ENCODE measurements at regions not wholly inside any gene's neighbourhood (a gene's known extent, or its start where the extent isn't known, plus 50 kb on each side); places are given as distances from the start of the nearest gene placed in this dataset.

DNA sequence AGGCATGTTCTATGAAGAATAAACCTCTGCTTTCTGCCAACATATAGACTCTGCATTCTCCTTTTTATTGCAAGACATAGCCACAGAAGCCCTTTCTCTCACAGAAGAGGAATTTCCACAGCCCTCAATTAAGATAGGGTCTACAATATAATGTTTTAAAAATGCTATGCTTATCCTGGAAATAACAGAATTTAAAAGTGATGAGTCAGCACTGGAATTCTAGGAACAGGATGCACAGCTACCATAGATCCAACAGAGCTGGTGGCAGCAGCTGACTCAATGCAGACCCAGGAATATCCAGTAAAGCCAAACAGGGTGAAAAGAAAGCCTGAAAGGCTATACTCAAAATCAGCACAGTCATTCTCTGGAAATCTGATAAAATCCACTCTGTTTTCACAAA is 866.9 kb downstream of the TRIB2 start:
- in situ Hi-C loops (cut with HindIII; ENCODE audit: low sequenced_read_pairs) = no loop called here
- no peak for DNase-seq (ENCODE audit: low spot score)

DNA sequence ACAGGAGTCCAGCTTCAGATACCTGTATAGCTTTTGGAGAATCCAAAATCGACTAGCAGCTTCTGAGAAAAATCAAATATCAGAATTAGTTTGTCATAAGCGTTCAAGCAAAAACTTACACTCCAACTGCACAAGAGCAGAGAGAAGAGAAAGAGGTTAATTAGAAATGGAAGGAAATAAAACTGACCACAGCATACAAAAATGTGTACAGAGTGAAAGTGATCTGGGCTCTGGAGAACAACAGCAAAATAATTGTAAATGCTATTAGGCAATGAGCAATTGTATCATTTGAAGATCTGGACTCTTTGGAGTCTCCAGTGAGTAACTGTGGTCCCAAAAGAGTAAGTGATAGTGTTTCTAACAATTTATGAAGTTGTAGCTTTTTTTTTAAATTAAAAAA is 867.3 kb downstream of the TRIB2 start:
- in situ Hi-C loops (cut with HindIII; ENCODE audit: low sequenced_read_pairs) = no loop called here
- DNase-seq (ENCODE audit: low spot score) = no peak

DNA sequence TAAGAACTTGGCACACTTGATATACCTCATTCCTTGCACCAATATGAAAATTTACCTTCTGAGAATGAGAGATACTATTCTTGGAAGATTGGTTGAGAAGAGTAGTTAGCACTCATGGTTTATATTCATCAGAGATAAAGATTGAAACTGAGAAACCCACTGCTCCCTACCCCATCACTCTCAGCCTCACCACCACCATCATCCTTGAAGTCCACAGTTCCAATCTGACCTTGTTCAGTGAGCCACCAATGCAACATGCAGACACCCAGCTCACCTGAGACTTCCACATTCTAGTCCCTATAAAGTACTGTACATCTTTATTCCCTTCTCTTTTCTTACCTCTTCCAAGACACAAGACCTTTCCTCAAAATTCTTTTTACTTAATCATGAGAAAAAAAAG is 869.0 kb downstream of the TRIB2 start:
- no peak for DNase-seq (ENCODE audit: low spot score)
- in situ Hi-C loops (cut with HindIII; ENCODE audit: low sequenced_read_pairs) = no loop called here

DNA sequence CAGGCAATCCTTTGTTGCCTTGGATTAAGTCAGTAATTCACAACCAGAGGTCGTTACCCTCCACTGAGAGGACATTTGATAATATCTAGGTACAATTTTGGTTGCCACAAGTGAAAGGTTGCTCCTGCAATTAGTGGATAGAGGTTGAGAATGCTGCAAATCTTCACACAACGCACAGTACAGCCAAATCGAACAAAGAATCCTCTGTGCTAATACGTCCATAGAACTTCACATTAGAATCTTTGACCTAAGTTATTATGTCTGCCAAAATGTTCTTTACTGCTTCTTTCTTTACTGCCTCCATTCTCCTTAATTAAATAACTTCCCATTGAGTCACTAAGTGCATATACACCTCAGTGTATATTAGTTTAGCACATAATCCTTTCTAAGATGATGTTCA is 879.5 kb downstream of the TRIB2 start:
- no peak for DNase-seq (ENCODE audit: low spot score)
- in situ Hi-C loops (cut with HindIII; ENCODE audit: low sequenced_read_pairs) = no loop called here

DNA sequence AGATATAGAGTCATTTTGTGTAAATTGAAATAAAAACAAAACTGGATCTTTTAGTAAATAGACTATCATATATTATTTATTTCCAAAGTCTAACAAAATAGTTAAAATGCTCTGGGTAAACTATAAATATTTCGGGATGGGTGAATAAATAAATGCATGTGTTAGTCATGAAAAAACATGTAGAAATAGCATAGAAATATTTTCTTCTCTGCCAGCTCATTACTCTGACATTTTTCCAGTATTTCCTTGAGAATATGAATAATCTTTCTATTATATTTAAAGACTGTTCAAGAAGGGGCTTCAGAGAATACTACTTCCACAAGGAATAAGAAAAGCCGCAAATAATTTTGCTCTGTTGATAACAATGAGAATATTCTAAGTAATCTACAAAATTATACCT is 880.4 kb downstream of the TRIB2 start:
- in situ Hi-C loops (cut with HindIII; ENCODE audit: low sequenced_read_pairs) = no loop called here

DNA sequence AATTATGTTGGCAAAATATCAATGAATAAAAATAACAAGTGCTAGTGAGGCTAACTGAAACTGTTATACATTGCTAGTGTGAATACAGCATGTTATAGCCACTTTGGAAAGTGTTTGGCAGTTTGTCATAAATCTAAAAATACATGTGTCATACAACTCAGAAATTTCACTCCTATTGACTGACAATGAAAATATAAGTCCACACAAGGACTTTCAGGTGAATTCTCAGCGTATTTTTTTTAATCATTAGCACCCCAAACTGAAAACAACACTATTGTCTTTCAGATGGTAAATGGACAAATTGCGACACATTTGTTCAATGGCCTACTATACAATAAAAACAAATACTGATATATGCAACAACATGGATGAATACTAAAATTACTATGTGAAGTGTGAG is 884.8 kb downstream of the TRIB2 start:
- in situ Hi-C loops (cut with HindIII; ENCODE audit: low sequenced_read_pairs) = no loop called here
- no peak for DNase-seq (ENCODE audit: low spot score)

More for the DNA sequence above, 880.4 kb downstream of the TRIB2 start:
- no peak for DNase-seq (ENCODE audit: low spot score)

DNA sequence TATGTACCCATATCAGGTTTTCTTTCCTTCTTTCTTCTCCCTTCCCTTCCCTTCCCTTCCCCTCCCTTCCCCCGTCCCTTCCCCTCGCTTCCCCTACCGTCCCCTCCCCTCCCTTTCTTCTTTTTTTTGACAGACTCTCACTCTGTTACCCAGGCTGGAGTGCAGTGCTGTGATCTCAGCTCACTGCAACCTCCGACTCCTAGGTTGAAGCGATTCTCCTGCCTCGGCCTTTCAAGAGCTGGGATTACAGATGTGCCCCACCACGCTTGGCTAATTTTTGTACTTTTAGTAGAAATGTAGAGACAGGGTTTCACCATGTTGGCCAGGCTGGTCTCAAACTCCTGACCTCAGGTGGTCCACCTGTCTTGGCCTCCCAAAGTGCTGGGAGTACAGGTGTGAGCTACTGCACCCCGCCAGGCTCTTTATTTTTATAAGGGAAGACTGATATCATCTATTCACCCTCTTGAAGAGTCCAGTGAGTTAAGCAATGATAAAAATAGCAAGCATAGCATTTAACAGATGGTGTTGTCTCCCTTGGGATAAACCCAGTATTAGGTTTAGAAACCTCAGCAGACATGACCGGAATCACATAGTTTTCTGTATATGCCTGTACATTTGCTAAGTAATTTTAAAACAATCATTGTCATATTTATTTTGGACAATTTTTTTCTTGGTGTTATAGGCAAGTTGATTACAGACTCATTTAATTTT is 888.4 kb downstream of the TRIB2 start:
- in situ Hi-C loops (cut with HindIII; ENCODE audit: low sequenced_read_pairs) = no loop called here
- no peak for DNase-seq (ENCODE audit: low spot score)

DNA sequence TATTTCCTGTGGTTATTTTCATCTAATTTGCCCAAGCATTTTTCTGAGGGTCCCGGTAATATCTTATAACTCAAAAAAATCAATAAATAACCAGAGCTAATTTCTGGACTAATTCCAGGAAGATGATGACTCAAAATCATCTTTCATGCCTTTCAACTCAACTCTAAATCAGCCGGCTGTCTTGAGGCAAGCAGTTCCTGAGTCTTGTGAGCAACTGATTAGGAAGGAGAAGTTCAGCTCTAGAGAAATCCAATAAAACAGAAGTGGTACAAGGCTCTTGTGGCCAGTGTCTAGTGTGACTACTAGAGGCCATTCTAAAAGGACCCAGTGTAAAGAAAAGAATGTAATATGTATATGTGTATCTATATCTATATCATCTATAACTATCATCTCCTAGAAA is 890.4 kb downstream of the TRIB2 start:
- no peak for DNase-seq (ENCODE audit: low spot score)
- in situ Hi-C loops (cut with HindIII; ENCODE audit: low sequenced_read_pairs) = no loop called here

DNA sequence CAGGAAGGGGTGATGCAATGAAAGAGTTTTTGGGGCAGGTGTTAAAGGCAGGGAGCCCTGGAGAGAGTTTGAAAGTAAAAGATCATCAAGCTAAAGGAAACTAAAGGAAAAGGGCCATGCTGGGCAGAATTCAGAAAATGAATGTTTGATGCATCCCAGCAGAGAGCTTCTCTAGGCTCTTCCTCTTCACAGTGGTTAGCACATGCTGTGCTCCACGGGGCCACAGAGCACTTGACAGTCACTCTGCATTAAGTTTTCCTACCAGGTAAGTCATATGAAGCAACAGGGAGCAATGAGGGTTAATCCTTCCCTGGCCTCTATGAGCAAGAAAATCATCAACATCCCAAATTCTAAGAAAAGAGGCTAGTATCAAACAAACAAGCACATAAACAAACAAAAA is 895.2 kb downstream of the TRIB2 start:
- in situ Hi-C loops (cut with HindIII; ENCODE audit: low sequenced_read_pairs) = no loop called here
- DNase-seq (ENCODE audit: low spot score) = no peak

DNA sequence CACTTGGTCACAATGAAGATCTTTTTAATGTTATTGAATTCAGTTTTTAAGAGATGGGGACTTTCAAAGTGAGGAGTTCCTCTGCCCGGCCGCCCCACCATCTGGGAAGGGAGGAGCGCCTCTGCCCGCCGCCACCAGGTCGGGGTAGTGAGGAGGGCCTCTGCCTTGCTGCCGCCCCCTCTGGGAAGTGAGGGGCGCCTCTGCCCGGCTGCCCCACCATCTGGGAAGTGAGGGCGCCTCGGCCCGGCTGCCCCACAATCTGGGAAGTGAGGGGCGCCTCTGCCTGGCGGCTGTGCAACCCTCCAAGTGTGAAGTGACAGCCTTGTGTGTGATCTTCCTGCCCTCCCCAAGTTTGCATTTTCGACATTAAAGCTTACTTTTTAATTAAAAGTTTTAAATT is 899.3 kb downstream of the TRIB2 start:
- in situ Hi-C loops (cut with HindIII; ENCODE audit: low sequenced_read_pairs) = no loop called here
- no peak for DNase-seq (ENCODE audit: low spot score)

DNA sequence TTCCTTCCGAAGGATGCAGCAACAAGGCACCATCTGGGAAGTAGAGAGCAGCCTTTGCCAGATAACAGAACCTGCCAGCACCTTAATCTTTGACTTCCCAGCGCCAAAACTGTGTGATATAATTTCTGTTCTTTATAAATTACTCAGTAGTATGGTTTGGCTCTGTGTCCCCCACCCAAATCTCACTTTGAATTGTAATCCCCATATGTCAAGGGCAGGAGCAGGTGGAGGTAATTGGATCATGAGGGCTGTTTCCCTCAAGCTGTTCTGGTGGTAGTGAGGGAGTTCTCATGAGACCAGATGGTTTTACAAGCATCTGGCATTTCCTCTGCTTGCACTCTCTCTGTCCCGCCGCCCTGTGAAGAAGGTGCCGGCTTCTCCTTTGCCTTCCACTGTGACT is 899.9 kb downstream of the TRIB2 start:
- in situ Hi-C loops (cut with HindIII; ENCODE audit: low sequenced_read_pairs) = no loop called here
- no peak for DNase-seq (ENCODE audit: low spot score)

DNA sequence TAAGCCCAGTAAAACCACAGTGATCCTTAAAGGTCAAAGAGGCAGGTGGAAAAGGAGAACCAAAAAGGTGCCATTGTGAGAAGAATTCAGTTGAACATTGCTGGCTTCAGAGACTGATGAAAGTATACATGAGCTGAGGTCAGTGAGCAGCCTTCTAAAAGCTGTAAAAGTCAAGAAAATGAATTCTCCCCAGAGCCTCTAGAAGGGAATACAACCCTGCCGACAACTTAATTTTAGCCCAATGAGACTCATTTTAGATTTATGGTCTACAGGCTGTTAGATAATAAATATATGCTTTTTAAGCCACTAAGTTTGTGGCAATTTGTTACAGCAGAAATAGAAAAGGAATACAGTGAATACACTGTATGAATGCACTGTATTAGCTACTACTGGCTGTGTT is 911.4 kb downstream of the TRIB2 start:
- in situ Hi-C loops (cut with HindIII; ENCODE audit: low sequenced_read_pairs) = no loop called here

DNA sequence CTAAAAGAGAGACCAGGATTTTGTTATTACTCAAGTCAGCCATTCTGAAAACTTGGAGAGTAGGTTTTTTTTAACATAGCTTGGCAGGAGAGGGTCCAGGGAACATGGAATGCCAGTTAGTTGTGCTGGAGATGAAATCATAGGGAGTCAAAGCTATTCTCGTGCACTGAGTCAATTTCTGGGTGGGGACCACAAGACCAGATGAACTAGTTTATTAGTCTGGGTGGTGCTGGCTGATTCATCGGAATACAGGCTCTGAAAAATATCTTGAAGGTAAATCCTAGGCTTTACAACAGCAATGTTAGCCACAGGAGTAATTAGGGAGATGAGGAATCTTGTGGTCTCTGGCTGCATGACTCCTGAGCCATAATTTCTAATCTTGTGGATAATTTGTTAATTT is 921.4 kb downstream of the TRIB2 start:
- no peak for DNase-seq (ENCODE audit: low spot score)
- in situ Hi-C loops (cut with HindIII; ENCODE audit: low sequenced_read_pairs) = no loop called here

More for the DNA sequence above, 911.4 kb downstream of the TRIB2 start:
- DNase-seq (ENCODE audit: low spot score) = no peak

DNA sequence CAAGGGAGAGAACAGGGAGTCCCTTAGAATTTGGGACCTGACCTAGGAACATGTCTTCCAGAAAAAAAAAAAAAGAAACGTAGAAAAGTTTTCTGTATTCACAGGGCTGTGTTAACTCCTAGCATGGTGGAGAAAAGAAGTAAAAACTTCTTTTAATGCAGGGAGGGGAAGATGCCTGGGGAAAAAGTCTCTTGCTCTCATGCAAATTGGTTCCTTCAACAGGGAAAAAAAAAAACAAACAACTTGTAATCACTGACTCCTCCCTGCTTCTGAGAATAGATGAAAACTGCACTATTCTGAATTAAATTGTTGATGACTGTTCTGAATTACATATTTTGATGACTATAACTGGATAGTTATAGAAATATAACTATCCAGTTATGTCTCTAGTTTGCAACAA is 933.2 kb downstream of the TRIB2 start:
- in situ Hi-C loops (cut with HindIII; ENCODE audit: low sequenced_read_pairs) = no loop called here
- DNase-seq (ENCODE audit: low spot score) = no peak

DNA sequence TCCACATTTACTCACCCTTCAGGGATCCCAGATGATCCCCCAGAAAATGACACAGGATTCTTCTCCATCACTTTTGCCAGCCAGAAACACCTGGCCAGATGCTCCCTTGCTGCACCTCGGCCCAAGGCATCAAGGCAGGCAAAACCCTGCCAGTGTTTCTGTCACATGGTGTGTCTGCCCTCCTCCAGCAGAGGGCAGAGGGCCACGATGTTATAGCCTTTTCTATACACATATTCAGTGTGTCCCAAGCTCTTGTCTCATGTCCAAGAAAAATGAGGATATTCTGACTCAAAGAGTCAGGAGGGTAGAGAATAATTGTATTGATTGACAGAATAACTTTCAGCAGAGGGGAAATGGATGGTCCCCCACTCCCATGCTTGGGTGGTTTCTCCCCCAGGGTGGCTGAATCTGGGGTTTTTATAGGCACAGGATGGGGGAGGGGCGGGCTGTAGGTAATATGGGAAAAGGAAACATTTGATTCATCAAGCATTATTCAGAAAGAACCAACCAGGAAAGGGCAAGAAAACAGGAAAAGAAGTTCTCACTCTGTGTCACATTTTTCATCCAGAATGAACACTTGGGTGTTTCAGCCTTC is 933.9 kb downstream of the TRIB2 start:
- in situ Hi-C loops (cut with HindIII; ENCODE audit: low sequenced_read_pairs) = no loop called here
- no peak for DNase-seq (ENCODE audit: low spot score)

DNA sequence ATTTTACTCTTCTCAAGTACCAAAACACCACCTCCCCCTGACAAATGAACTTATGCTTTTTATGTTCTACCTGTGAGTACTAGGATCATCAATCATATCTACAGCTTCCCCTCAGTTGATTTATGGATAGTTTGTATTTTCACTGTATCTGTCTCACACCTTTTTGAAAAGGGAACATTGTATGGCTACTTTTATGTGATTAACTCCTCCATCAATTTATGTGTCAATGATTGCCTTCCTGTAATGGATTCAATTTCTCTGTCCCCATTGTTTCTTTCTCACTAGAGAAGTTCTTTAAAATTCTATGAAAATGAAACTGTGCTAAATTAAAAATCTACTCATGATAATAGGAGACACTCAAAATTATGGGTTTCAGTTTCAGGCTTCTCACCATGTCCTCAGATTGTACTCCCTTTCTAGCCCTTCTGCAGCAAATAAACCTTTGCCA is 935.0 kb downstream of the TRIB2 start:
- in situ Hi-C loops (cut with HindIII; ENCODE audit: low sequenced_read_pairs) = no loop called here
- no peak for DNase-seq (ENCODE audit: low spot score)

DNA sequence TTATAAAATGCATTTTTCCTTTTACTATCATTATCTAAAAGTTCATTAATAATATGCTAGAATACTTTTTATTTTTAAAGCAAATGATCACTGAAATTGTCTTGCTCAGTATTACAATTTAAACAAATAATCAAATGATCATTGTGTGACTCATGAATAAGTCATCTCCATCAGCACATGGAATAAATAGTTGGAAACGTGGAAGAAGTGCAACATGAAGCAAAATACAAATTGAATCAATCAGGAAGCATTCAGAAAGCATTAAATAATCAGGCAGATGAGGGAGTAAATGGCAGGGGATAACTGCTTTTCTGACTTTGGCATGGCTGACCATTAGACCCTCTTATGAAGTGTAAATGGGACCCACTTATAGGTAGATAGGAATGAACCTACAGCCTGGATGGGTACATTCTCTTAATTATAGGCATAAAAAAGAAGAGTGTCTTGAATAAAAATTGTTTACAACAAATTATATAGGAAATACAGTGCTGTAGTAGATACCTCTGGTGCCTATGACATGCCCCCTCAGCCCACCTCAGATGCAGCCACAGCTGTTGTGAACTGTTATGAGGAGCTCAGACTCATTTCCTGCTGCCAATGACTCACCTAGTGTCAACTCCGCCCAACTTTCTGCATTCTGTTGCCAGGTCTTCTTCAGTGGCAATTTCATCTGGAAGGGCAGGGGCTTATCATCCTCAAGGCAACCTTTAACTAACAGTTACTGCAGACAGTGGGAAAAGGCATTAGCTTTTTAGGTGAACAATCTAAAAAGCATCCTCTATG is 936.0 kb downstream of the TRIB2 start:
- DNase-seq (ENCODE audit: low spot score) = no peak
- in situ Hi-C loops (cut with HindIII; ENCODE audit: low sequenced_read_pairs) = no loop called here

DNA sequence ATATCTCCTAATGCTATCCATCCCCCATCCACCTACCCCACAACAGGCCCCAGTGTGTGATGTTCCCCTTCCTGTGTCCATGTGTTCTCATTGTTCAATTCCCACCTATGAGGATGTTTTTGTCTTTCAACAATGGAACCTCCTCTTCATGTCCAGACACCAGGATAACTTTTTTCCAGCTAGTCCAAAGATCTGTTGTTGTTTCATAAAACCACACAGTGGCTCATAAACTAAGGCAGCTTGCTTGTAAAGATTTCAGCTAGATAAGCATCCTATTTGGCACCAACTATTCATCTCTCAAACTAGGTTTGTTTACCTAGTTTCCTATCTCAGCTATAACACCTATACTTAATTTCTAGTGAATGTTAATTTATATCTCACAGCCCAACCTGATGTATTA is 937.7 kb downstream of the TRIB2 start:
- in situ Hi-C loops (cut with HindIII; ENCODE audit: low sequenced_read_pairs) = no loop called here
- no peak for DNase-seq (ENCODE audit: low spot score)

DNA sequence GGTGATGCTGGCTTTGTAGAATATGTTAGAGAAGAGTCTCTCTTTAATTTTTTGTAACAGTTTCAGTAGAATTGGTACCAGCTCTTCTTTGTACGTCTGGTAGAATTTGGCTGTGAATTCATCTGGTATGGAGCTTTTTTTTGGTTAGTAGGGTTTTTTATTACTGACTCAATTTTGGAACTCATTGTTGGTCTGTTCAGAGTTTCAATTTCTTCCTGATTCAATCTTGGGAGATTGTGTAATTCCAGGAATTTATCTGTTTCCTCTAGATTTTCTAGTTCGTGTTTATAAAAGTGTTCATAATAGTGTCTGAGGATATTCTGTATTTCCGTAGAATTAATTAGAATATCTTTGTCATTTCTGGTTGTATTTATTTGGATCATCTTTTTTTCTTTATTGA is 943.5 kb downstream of the TRIB2 start:
- in situ Hi-C loops (cut with HindIII; ENCODE audit: low sequenced_read_pairs) = no loop called here
- no peak for DNase-seq (ENCODE audit: low spot score)

DNA sequence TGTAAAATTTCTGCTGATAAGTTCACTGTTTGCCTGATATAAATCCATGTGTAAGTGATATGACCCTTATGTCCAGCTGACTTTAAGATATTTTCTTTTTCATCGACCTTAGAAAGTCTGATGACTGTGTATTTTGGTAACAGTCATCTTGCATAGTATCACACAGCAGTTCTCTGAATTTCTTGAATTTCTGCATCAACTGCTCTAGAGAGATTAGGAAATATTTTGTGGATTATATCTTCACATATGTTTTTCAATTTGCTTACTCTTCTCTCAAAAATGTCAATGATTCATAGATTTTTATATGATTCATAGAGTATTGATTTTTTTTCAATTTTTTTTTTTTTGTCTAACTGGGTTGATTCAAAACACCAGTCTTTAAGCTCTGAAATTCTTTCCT is 945.3 kb downstream of the TRIB2 start:
- in situ Hi-C loops (cut with HindIII; ENCODE audit: low sequenced_read_pairs) = no loop called here
- DNase-seq (ENCODE audit: low spot score) = no peak
